Stomach (tissue), 4 donors: ENCODE measurements at regions not wholly inside any gene's neighbourhood (a gene's known extent, or its start where the extent isn't known, plus 50 kb on each side); places are given as distances from the start of the nearest gene placed in this dataset.

Experiments
- CTCF ChIP-seq, 7 experiments: fragments of 450-650 bp in 4 of 7; fragments of 200-600 bp in 3 of 7; sonication (generic) in 3 of 7; IDR thresholded peaks; one replicate each; pipeline ENCODE4 v1.5.1; 2016 to 2019; ENCODE audit warnings: antibody characterized with exemption in 7 of 7, control low read depth in 2 of 7, mild to moderate bottlenecking in 1 of 7
- EP300 ChIP-seq: sonication (generic); formaldehyde crosslinking; IDR thresholded peaks from one replicate; pipeline ENCODE4 v1.6.1; 2017; ENCODE audit warnings: antibody characterized with exemption
- POLR2A ChIP-seq, 4 donors: fragments of 450-650 bp; IDR thresholded peaks; one replicate each; pipeline ENCODE4 v1.6.1; 2016; ENCODE audit warnings: antibody characterized with exemption in 4 of 4, control low read depth in 2 of 4, mild to moderate bottlenecking in 1 of 4, moderate library complexity in 1 of 4
- POLR2AphosphoS5 ChIP-seq, 3 donors: sonication (generic); formaldehyde crosslinking; IDR thresholded peaks; one replicate each; pipeline ENCODE4 v1.6.1; 2016; ENCODE audit warnings: antibody characterized with exemption in 3 of 3

- TF ChIP-seq POLR2A (IDR thresholded peaks at IDR 0.05) (no peak), CTCF (IDR thresholded peaks at IDR 0.05) (no peak), EP300 (no peak), POLR2AphosphoS5 (IDR thresholded peaks at IDR 0.05) (no peak)
Observed at GRCh38 chr21:15437883-15438282, 291.9 kb upstream of the USP25 start.
